GM19468 (cell line): ENCODE measurements at regions not wholly inside any gene's neighbourhood (a gene's known extent, or its start where the extent isn't known, plus 50 kb on each side); places are given as distances from the start of the nearest gene placed in this dataset.

Experiments
- ATAC-seq: cut with Tn5 transposase; IDR thresholded peaks from one replicate; pipeline ENCODE4 v1.9.1; 2021; ENCODE audit warnings: mild to moderate bottlenecking, moderate library complexity, moderate number of reproducible peaks; ENCODE audit not compliant: unreplicated experiment; ENCODE audit errors: extremely low read depth

- ATAC-seq, result no peak
Measured at GRCh38 chr7:86916277-86916825, 143.1 kb downstream of the ELAPOR2 start.

- no peak for ATAC-seq
Measured at GRCh38 chr7:86914551-86914950, 144.9 kb downstream of the ELAPOR2 start.
